DND-41 (cell line): ENCODE measurements at regions not wholly inside any gene's neighbourhood (a gene's known extent, or its start where the extent isn't known, plus 50 kb on each side); places are given as distances from the start of the nearest gene placed in this dataset.

Experiments
- CTCF ChIP-seq: IDR thresholded peaks from 2 replicates; pipeline ENCODE4 v1.5.1; 2012; ENCODE audit warnings: borderline replicate concordance, low read length, moderate library complexity, mild to moderate bottlenecking; ENCODE audit not compliant: poor library complexity, severe bottlenecking; ENCODE audit errors: extremely low read depth
- EZH2 ChIP-seq: IDR thresholded peaks from 3 replicates; pipeline ENCODE4 v1.6.1; 2012; ENCODE audit warnings: borderline replicate concordance, low read depth, mild to moderate bottlenecking, moderate library complexity, low read length, inconsistent platforms; ENCODE audit not compliant: severe bottlenecking

DNA sequence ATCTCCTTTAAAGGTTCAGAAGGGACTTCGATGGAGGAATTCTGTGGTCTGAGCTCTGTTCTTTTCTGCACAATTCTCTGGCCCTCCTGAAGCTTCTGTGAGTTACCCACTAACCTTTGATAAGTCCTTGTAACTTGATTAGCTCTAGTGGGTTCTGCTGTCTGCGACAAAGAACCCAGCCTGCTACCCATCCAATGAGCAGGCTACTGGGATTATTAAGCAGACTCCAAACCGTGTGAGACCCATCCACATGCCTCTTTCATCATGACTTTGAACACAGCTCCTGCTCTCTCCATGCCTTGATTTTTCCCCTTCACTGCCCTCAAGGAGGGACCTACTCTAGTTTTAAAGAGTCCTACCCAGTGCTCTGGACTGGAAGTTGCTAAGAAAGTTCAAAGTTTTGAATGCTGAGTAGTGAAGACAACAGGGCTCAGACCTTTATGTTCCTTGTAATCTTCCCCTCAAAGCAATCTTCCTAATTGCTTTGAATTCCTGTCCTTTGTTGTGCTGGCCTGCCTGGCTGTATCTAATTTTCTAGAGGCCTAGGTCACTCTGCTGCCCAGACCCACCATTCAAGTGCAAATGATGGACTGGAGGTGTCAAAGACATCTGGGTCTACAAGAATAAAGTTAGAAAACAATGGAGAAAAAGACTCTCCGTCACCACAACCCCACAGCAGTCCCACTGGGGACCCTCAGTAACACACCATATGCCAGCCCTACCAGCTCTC, 146.9 kb downstream of the RHOU start:
- TF ChIP-seq CTCF (no peak), EZH2 (no peak)
